ENCODE measurements at regions not wholly inside any gene's neighbourhood (a gene's known extent, or its start where the extent isn't known, plus 50 kb on each side); places are given as distances from the start of the nearest gene placed in this dataset.

GRCh38 chr5:71825992-71826391 lies 106.9 kb downstream of the CARTPT start:
- DNase-seq, result no peak

- no peak for DNase-seq
These were observed 109.4 kb downstream of the CARTPT start for GRCh38 chr5:71828291-71829040.

GRCh38 chr5:71829206-71829605 lies 110.1 kb downstream of the CARTPT start:
- DNase-seq, result no peak

DNA sequence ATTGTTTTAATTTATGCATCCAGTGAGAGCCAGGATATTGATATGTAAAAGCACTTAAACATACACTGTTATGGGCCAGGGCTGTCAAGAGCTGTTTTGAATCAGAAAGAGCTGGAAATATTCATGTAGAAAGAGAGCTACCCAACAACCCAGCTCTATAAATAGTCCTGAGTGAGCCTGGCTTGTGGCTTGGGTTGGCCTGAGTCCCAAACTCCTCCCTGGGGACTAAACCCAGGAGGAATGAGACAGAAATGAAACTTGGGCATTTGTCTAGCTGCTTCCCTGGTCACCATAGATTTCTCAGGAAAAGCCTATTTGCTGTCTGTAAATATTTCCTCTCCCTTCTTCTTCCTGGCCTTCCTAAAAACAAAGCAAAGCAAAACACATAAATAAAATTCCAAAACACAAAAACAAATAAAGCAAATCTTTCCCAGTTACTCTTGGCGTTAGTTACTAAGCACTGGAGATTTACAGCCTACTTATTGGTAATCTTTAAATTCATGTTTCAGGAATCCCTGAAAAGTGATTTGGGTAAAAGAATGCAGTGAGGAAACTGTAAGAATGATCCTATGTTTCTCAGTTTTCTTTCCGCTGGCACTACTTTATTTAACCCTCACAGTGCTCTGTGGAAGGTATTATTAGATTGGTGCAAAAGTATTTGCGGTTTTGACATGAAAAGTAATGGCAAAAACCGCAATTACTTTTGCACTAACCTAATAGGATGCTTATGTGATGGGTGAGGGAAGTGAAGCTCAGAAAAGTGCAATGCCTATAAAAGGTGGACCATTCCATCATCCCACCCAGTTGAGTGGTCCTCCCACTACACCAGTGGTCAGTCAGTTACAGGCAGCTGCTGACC lies 111.8 kb downstream of the CARTPT start:
- DNase-seq, result no peak

DNA sequence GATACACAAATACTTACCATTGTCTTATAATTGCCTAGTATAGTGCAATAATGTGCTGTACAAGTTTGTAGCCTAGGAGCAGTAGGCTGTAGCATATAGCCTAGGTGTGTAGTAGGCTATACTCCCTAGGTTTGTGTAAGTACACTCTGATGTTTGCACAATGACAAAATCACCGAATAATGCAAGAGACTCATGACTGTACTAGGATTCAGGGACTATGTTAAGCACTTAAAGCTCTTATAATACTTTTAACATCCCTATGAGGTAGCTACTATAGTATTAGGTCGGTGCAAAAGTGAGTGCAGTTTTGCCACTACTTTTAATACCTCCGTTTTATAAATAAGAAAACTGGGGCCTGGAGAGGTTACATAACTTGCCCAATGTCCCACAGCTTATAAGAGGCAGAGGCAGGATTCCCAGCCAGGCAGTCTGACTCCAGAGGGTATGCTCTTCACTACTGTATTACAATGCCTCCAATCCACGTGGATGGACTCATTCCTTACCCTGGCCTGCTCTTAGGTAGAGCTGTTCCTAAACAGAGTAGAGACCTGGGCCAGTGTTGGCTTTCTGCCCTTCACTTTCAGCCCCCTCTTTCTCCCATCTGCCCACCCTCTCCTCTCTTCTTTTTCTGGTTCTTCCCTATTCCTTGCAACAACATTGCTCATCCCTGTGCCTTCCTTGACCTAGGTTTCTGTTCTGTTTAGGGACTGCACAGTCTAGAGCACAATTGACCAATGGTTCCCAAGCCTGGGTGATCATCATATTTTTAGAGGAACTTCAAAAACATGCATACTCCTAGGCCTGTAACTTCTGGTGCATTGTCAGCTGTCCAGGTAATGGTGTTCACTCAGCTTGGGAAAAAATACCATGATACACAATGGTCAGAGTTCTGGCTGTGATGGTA lies 114.0 kb downstream of the CARTPT start:
- no peak for DNase-seq

- no peak for DNase-seq
These were observed 115.5 kb downstream of the CARTPT start for GRCh38 chr5:71834601-71835000.

- DNase-seq, result no peak
These were observed 117.0 kb downstream of the CARTPT start for GRCh38 chr5:71836084-71836483.

DNA sequence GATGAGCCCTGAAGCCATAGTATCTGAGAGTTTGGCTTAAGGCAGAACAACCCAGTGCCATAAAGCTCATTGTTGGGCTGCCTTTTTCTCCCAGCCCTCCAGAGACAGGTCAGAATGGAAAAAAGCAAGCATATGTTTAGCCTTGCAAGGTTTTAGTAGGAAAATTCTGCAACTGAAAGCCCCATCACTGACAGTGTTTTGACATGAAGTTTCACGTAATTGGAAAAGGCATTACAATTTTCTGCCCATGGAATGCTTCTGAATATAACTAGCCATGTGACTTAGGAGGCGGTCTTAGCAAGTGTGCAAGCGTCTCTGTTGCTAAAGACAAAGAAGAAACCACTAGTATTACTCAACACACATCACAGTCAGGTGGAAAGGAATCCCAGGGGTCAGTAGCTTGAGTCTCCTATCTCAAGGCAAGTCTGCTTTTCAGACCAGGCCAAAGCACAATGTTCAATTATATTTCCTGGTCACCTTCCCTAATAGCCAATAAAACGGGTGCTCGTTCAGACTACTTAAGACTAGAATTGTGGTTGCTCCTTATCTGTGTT lies 117.6 kb downstream of the CARTPT start:
- no peak for DNase-seq

DNA sequence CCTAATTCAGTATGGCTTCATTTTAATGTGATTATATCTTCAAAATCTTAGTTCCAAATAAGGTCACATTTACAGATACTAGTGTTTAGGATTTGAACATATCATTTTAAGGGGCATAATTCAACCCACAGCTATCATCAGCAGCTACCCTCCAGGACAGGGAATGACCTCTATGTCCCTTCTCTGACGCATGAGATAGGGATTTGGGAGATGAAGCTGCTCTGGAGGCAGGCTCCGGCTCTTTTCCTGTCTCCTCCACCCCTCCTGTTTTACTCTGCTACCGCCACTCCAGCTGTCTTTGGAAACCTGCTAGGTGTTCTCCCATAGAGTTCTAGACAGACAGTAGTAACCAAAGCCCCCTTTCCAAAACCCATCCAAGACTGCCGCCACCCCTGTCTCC lies 119.2 kb downstream of the CARTPT start:
- DNase-seq, result no peak

- DNase-seq, result no peak
These were observed 120.2 kb downstream of the CARTPT start for GRCh38 chr5:71839096-71839884.

DNA sequence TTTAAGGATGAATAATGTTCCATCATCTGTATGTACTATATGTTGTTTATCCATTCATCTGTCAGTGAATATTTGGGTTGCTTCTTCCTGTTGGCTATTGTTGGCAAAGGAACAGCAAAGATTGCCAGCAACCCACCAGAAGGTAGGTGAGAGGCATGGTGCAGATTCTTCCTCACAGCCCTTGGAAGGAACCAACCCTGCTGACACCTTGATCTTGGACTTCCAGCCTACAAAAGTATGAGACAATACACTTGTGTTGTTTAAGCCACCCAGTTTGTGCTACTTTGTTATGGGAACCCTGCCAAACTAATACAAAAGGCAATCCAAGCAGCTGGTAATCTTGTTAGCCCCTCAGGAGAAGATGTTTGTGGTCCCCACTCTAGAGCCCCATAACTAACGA lies 122.0 kb downstream of the CARTPT start:
- DNase-seq, result no peak

DNA sequence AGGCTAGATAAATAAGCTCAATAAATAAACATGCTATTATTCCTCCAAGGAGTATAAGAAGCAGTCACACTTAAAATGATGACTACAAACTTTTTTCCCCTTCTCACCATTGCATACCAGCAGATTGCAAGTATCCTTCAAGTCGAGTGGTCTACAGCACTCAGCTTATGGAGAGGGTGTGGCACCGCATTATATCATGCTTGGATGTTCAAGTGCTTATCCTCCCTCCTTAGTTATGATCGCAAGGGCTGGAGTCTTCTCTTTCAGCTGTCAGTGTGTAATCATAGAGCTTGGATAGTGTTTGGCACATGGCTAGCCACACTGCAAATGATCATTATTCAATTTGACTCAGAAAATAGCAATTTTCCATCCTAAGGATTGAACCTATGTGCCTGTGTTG lies 124.0 kb downstream of the CARTPT start:
- no peak for DNase-seq

DNA sequence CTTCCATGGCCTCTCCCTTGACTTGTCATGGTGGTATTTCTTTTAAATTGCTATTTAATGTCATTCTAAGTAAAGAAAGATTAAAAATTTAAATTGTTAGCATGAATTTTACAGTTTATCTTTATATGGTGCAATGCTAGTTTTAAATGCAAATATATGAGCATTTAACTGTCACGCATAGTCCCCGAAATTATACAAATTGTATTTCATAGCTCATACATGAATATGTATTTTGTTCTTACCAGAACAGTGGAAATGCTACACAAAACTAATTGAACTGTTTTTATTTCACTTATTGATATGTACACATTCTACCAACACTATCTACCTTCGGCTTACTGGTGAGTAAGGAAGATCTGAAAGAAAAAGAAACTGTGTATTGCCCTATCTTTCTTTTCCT lies 125.8 kb downstream of the CARTPT start:
- no peak for DNase-seq

DNA sequence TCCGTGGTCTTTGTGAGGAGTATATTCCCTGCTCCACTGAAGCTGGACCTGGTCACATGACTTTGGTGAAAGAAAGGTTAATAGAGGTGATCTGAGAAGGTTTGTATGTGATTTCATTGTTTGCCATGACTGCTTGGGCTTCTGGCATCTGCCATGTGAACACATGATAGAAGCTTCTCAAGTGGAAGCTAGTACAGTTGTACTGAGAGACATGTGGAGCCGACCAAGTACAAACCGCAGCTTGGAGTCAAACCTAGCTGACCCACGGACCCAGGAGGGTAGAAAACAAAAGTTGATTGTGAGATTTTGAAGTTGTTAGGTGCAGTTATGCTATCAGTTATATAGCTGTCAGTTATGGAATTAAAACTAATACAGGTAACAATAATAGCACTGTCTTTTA lies 140.4 kb downstream of the CARTPT start:
- no peak for DNase-seq

- no peak for DNase-seq
These were observed 141.0 kb downstream of the CARTPT start for GRCh38 chr5:71860048-71860447.

- no peak for DNase-seq
These were observed 142.6 kb downstream of the CARTPT start for GRCh38 chr5:71861682-71862081.

- no peak for DNase-seq
These were observed 143.0 kb downstream of the CARTPT start for GRCh38 chr5:71862087-71862486.

- DNase-seq, result no peak
These were observed 143.5 kb downstream of the CARTPT start for GRCh38 chr5:71862507-71863060.

GRCh38 chr5:71864730-71865601 lies 145.9 kb downstream of the CARTPT start:
- no peak for DNase-seq

GRCh38 chr5:71865665-71866320 lies 146.7 kb downstream of the CARTPT start:
- DNase-seq, result no peak

All from stimulated activated CD8-positive, alpha-beta memory T cell treated with anti-CD3 and anti-CD28 coated beads, Interleukin-4, amount 100 ng/mL, for 48 hours (primary cell).